Endothelial cell of umbilical vein (primary cell): ENCODE measurements at regions not wholly inside any gene's neighbourhood (a gene's known extent, or its start where the extent isn't known, plus 50 kb on each side); places are given as distances from the start of the nearest gene placed in this dataset.

Source experiments
- BruUV-seq: library from RNA; stranded (reverse); fragments of 400-500 nt; replicated peaks from 2 replicates; lab custom pipeline; 2021; lab: Mats Ljungman, UMichigan
- CTCF ChIA-PET: fragments of 300-600, 350-600 bp; sonication (Branson Sonifier 250); formaldehyde crosslinking; loops from one replicate; lab custom pipeline; 2021; ENCODE audit warnings: antibody characterized with exemption, inconsistent platforms; lab: Charles Lee
- POLR2A ChIA-PET: fragments of 300-600, 350-600 bp; sonication (Branson Sonifier 250); formaldehyde crosslinking; loops from one replicate; lab custom pipeline; 2021; ENCODE audit warnings: antibody characterized with exemption, inconsistent platforms; lab: Charles Lee
- DNase-seq: peaks from one replicate; pipeline ENCODE4 v3.0.0-alpha.2; 2011; ENCODE audit warnings: low read depth, low spot score
- FAIRE-seq: peaks from 2 replicates; lab custom pipeline; 2011; peaks lifted over from hg19 to GRCh38; lab: Jason Lieb, UNC
- H2AFZ ChIP-seq: 2 replicates; pipeline ENCODE4 v1.6.0; 2012; ENCODE audit warnings: low read depth, low read length, control low read depth, inconsistent platforms
- H3K27ac ChIP-seq: 2 replicates; pipeline ENCODE4 v1.5.1; 2011; ENCODE audit warnings: low read depth, mild to moderate bottlenecking, control low read depth, low read length, moderate library complexity; ENCODE audit not compliant: insufficient read depth
- H3K27me3 ChIP-seq, 2 experiments: 2 replicates each; pipeline versions ENCODE4 v1.6.0 to v1.6.1; 2011; ENCODE audit warnings: low read length in 2 of 2, mixed read lengths in 1 of 2; ENCODE audit not compliant: control insufficient read depth in 2 of 2, insufficient read depth in 2 of 2
- H3K36me3 ChIP-seq, 2 experiments: 2 replicates in 1 of 2; 3 replicates in 1 of 2; pipeline ENCODE4 v1.5.1; 2011; ENCODE audit warnings: low read length in 2 of 2, mild to moderate bottlenecking in 1 of 2, moderate library complexity in 1 of 2; ENCODE audit not compliant: control insufficient read depth in 2 of 2, insufficient read depth in 2 of 2; ENCODE audit errors: extremely low read depth in 1 of 2
- H3K4me1 ChIP-seq: 3 replicates; pipeline ENCODE4 v1.5.1; 2011; ENCODE audit warnings: mild to moderate bottlenecking, low read length; ENCODE audit not compliant: control insufficient read depth, insufficient read depth; ENCODE audit errors: extremely low read depth
- H3K4me2 ChIP-seq: 2 replicates; pipeline ENCODE4 v1.6.1; 2011; ENCODE audit warnings: low read length, control low read depth, mixed read lengths; ENCODE audit not compliant: insufficient read depth
- H3K4me3 ChIP-seq, 3 experiments: fragments of 200-600 bp in 1 of 3; sonication (generic), shearing (Covaris generic) in 1 of 3; replicated peaks in 1 of 3; 2 replicates each; pipeline ENCODE4 v1.5.1; 2011 to 2016; ENCODE audit warnings: control low read depth in 3 of 3, low read length in 3 of 3, mild to moderate bottlenecking in 2 of 3, inconsistent platforms in 1 of 3, low read depth in 1 of 3, moderate library complexity in 1 of 3; ENCODE audit not compliant: insufficient read depth in 1 of 3
- H3K79me2 ChIP-seq: 2 replicates; pipeline ENCODE4 v1.6.0; 2012; ENCODE audit warnings: low read length, inconsistent platforms; ENCODE audit not compliant: control insufficient read depth, insufficient read depth
- H3K9ac ChIP-seq: replicated peaks from 2 replicates; pipeline ENCODE3; 2011; ENCODE audit warnings: low read length, control low read depth; ENCODE audit not compliant: insufficient read depth; ENCODE audit errors: extremely low read depth
- H3K9me1 ChIP-seq: replicated peaks from 3 replicates; pipeline ENCODE4 v1.6.0; 2011; ENCODE audit warnings: mild to moderate bottlenecking, low read length; ENCODE audit not compliant: control insufficient read depth, insufficient read depth; ENCODE audit errors: extremely low read depth
- H3K9me3 ChIP-seq: replicated peaks from 2 replicates; pipeline ENCODE4 v1.5.1; 2012; ENCODE audit warnings: low read length, inconsistent platforms; ENCODE audit not compliant: control insufficient read depth, insufficient read depth
- H4K20me1 ChIP-seq: replicated peaks from 2 replicates; pipeline ENCODE3; 2011; ENCODE audit warnings: mild to moderate bottlenecking, low read length; ENCODE audit not compliant: control insufficient read depth, insufficient read depth; ENCODE audit errors: extremely low read depth
- EZH2 ChIP-seq: IDR thresholded peaks from 2 replicates; pipeline ENCODE4 v1.6.1; 2012; ENCODE audit warnings: borderline replicate concordance, low read depth, mild to moderate bottlenecking, moderate library complexity, low read length, inconsistent platforms; ENCODE audit not compliant: severe bottlenecking
- FOS ChIP-seq: IDR thresholded peaks from 2 replicates; pipeline ENCODE4 v1.6.1; 2011; ENCODE audit warnings: mild to moderate bottlenecking, low read length, moderate library complexity, borderline replicate concordance; ENCODE audit not compliant: insufficient read depth
- GATA2 ChIP-seq: IDR thresholded peaks from 2 replicates; pipeline ENCODE4 v1.7.0; 2011; ENCODE audit warnings: low read depth, mild to moderate bottlenecking, moderate library complexity, mixed read lengths, low read length; ENCODE audit not compliant: insufficient read length, insufficient read depth
- JUN ChIP-seq: IDR thresholded peaks from 2 replicates; pipeline ENCODE4 v1.6.1; 2011; ENCODE audit warnings: borderline replicate concordance, low read depth; ENCODE audit not compliant: insufficient read length, insufficient read depth
- MAX ChIP-seq: IDR thresholded peaks from 2 replicates; pipeline ENCODE4 v1.6.1; 2011; ENCODE audit not compliant: insufficient read depth, insufficient read length
- MYC ChIP-seq: IDR thresholded peaks from one replicate; pipeline ENCODE4 v1.6.1; 2011; ENCODE audit warnings: mild to moderate bottlenecking, low read depth, low read length
- POLR2A ChIP-seq: IDR thresholded peaks from 2 replicates; pipeline ENCODE4 v1.6.1; 2012; ENCODE audit warnings: low read depth, mild to moderate bottlenecking, control low read depth, low read length
- POLR2AphosphoS5 ChIP-seq: IDR thresholded peaks from 2 replicates; pipeline ENCODE4 v1.6.1; 2012; ENCODE audit warnings: low read depth, mild to moderate bottlenecking, control low read depth, low read length, moderate library complexity; ENCODE audit not compliant: insufficient read depth
- dilution Hi-C: fragments of 300-500 bp; cut with MboI; formaldehyde crosslinking; loops from one replicate; pipeline ENCODE4 v1.15.0; 2019; ENCODE audit warnings: low sequenced_read_pairs; ENCODE audit not compliant: extremely low pct_ligation_motif_present
- intact Hi-C: fragments of 100-400 bp; cut with micrococcal nuclease; formaldehyde crosslinking; loops from one replicate; pipeline ENCODE4 v1.10.0; 2022
- TF ChIP-seq, protein P1 (sequence below), 2 donors: IDR thresholded peaks; 1 replicate in 1 of 2; 2 replicates in 1 of 2; pipeline ENCODE4 v1.5.1; 2011; ENCODE audit warnings: low read length in 2 of 2, mild to moderate bottlenecking in 2 of 2, moderate library complexity in 2 of 2, control low read depth in 1 of 2, inconsistent platforms in 1 of 2, low read depth in 1 of 2; ENCODE audit not compliant: insufficient read depth in 1 of 2; ENCODE audit errors: extremely low read depth in 1 of 2

DNA sequence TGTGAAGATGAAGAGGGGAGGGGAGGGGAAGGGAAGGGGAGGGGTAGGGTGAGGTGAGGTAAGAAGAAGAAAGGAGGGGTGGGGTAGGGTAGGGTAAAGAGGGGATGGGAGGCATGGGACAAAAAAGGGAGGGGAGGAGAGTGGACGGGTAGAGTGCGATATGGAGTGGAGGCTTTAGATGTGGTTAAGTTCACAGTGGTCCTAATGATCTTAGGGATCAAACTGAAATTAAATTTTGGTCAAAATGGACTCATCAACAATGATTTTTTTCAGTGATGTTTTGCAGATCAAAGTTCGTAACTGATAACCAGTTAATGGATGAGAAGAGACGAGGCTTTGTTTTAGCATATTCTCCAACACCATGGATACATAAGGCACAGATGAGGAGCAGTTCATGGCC, 513.9 kb upstream of the ACVR2A start:
- Histone ChIP-seq H3K4me2 (no peak overlapping the region), H4K20me1 (no peaks in the 10 kb centered on the region), H3K27ac (no peak overlapping the region), H3K4me3 (no peak overlapping the region), H3K9ac (no peak overlapping the region), H2AFZ (no peak overlapping the region), H3K9me3 (peaks cover 2% of the 10 kb centered on the region), H3K79me2 (no peaks in the 10 kb centered on the region), H3K27me3 (no peaks in the 10 kb centered on the region), H3K9me1 (no peaks in the 10 kb centered on the region), H3K4me1 (no peaks in the 10 kb centered on the region), H3K36me3 (no peaks in the 10 kb centered on the region)
- intact Hi-C loops (no loop called here), dilution Hi-C loops (no loop called here)
- BruUV-seq = no TSS peak
- CTCF ChIA-PET = no interaction called here
- POLR2A ChIA-PET = no interaction called here
- TF ChIP-seq EZH2 (no peak), POLR2A (no peak), MYC (no peak), MAX (no peak), JUN (no peak), GATA2 (no peak), FOS (no peak), POLR2AphosphoS5 (no peak)
- TF ChIP-seq, protein P1, sequence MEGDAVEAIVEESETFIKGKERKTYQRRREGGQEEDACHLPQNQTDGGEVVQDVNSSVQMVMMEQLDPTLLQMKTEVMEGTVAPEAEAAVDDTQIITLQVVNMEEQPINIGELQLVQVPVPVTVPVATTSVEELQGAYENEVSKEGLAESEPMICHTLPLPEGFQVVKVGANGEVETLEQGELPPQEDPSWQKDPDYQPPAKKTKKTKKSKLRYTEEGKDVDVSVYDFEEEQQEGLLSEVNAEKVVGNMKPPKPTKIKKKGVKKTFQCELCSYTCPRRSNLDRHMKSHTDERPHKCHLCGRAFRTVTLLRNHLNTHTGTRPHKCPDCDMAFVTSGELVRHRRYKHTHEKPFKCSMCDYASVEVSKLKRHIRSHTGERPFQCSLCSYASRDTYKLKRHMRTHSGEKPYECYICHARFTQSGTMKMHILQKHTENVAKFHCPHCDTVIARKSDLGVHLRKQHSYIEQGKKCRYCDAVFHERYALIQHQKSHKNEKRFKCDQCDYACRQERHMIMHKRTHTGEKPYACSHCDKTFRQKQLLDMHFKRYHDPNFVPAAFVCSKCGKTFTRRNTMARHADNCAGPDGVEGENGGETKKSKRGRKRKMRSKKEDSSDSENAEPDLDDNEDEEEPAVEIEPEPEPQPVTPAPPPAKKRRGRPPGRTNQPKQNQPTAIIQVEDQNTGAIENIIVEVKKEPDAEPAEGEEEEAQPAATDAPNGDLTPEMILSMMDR (IDR thresholded peaks at IDR 0.05; ENCODE audit: extremely low read depth in 1 of 2, insufficient read depth in 1 of 2, low read depth in 1 of 2, low read length in 2 of 2) = no peak
- DNase-seq (no peak), FAIRE-seq (no peak)
